G401.6 (cell line): ENCODE measurements at regions not wholly inside any gene's neighbourhood (a gene's known extent, or its start where the extent isn't known, plus 50 kb on each side); places are given as distances from the start of the nearest gene placed in this dataset.

Experiments
- FAIRE-seq: peaks from 2 replicates; lab custom pipeline; 2012; peaks lifted over from hg19 to GRCh38; lab: Jason Lieb, UNC

GRCh38 chr12:83214185-83214584, 527.5 kb downstream of the TMTC2 start:
- FAIRE-seq, result no peak

- no peak for FAIRE-seq
Measured at GRCh38 chr12:83210933-83211332, 524.2 kb downstream of the TMTC2 start.

- FAIRE-seq, result no peak
Measured at GRCh38 chr12:83199069-83199468, 512.4 kb downstream of the TMTC2 start.

GRCh38 chr12:83198291-83199015, 511.7 kb downstream of the TMTC2 start:
- no peak for FAIRE-seq

- no peak for FAIRE-seq
Measured at GRCh38 chr12:83197483-83197914, 510.8 kb downstream of the TMTC2 start.

- no peak for FAIRE-seq
Measured at GRCh38 chr12:83196694-83197350, 510.1 kb downstream of the TMTC2 start.

- FAIRE-seq, result no peak
Measured at GRCh38 chr12:83190631-83191390, 504.1 kb downstream of the TMTC2 start.

- FAIRE-seq, result no peak
Measured at GRCh38 chr12:83186419-83186818, 499.7 kb downstream of the TMTC2 start.

- no peak for FAIRE-seq
Measured at GRCh38 chr12:83185241-83185640, 498.5 kb downstream of the TMTC2 start.
